A673 (cell line): ENCODE measurements at regions not wholly inside any gene's neighbourhood (a gene's known extent, or its start where the extent isn't known, plus 50 kb on each side); places are given as distances from the start of the nearest gene placed in this dataset.

Experiments
- BruUV-seq: library from RNA; stranded (reverse); fragments of 400-500 nt; replicated peaks from 2 replicates; lab custom pipeline; 2021; lab: Mats Ljungman, UMichigan
- CTCF ChIA-PET: fragments of 300-600 bp; sonication (Branson Sonifier 250); formaldehyde crosslinking; loops from one replicate; lab custom pipeline; 2022; ENCODE audit warnings: antibody characterized with exemption; lab: Charles Lee
- POLR2A ChIA-PET: fragments of 300-600 bp; sonication (Branson Sonifier 250); formaldehyde crosslinking; loops from one replicate; lab custom pipeline; 2022; ENCODE audit warnings: antibody characterized with exemption; ENCODE audit not compliant: low non-redundant PET; lab: Charles Lee
- DNase-seq: peaks from one replicate; pipeline ENCODE4 v3.0.0-alpha.2; 2015; ENCODE audit warnings: low spot score
- H3K27ac ChIP-seq: fragments of 200-600 bp; sonication (generic); 2 replicates; pipeline ENCODE4 v1.5.1; 2016; ENCODE audit warnings: mixed run types, low read depth, mild to moderate bottlenecking, mixed read lengths, antibody characterized with exemption, low read length; ENCODE audit not compliant: poor library complexity, severe bottlenecking
- H3K27me3 ChIP-seq: fragments of 200-600 bp; sonication (generic); replicated peaks from 2 replicates; pipeline ENCODE4 v1.6.1; 2017; ENCODE audit warnings: mixed run types, low read depth, mild to moderate bottlenecking, mixed read lengths, antibody characterized with exemption, low read length; ENCODE audit not compliant: insufficient read depth, poor library complexity
- H3K36me3 ChIP-seq: fragments of 200-600 bp; sonication (generic); 2 replicates; pipeline ENCODE4 v1.6.1; 2016; ENCODE audit warnings: mixed run types, mild to moderate bottlenecking, mixed read lengths, antibody characterized with exemption, low read length; ENCODE audit not compliant: insufficient read depth, poor library complexity, severe bottlenecking
- H3K4me1 ChIP-seq: fragments of 200-600 bp; sonication (generic); 2 replicates; pipeline ENCODE4 v1.6.1; 2017; ENCODE audit warnings: mixed run types, mild to moderate bottlenecking, mixed read lengths, antibody characterized with exemption, low read length; ENCODE audit not compliant: insufficient read depth, poor library complexity, severe bottlenecking
- H3K4me3 ChIP-seq: fragments of 200-600 bp; sonication (generic); 2 replicates; pipeline ENCODE4 v1.5.1; 2016; ENCODE audit warnings: low read depth, mixed run types, mild to moderate bottlenecking, mixed read lengths, low read length; ENCODE audit not compliant: poor library complexity, severe bottlenecking
- H3K9me3 ChIP-seq: fragments of 200-600 bp; sonication (generic); 2 replicates; pipeline ENCODE4 v1.6.1; 2016; ENCODE audit warnings: mixed run types, low read depth, mild to moderate bottlenecking, mixed read lengths, antibody characterized with exemption, low read length; ENCODE audit not compliant: poor library complexity, severe bottlenecking
- EZH2 ChIP-seq: fragments of 200-600 bp; sonication (generic); IDR thresholded peaks from 2 replicates; pipeline ENCODE4 v1.6.1; 2017; ENCODE audit warnings: borderline replicate concordance, low read depth, mild to moderate bottlenecking, mixed read lengths, antibody characterized with exemption, low read length; ENCODE audit not compliant: poor library complexity, severe bottlenecking
- intact Hi-C: fragments of 100-400 bp; cut with micrococcal nuclease; formaldehyde crosslinking; loops from one replicate; pipeline ENCODE4 v1.10.0; 2022; ENCODE audit not compliant: unreplicated experiment
- TF ChIP-seq, protein P1 (sequence below): fragments of 300-800, 200-600 bp; sonication (generic); conservative IDR thresholded peaks from 2 replicates; pipeline ENCODE4 v1.5.1; 2017; ENCODE audit warnings: low read depth, mild to moderate bottlenecking, antibody characterized with exemption, low read length, moderate library complexity, mixed read lengths

DNA sequence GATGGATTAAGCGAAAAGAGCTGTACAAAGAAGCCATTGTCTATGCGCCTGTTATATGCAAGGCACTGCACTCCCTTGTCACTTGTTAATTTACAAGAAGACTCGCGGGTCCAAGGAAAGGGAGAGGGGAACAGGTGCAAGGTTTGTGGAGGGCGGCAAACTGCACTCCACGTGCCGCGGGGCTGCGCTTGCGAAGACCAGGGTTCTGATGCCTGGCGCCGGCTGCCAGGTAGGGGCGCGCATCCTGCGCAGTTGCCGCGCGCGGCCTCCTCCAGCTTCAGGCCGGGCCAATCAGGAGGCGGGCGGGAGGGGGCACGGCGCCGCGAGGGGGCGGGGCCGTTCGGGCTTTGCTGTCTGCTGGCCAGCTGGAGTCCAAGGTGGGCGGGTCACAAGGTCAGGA, 140.6 kb upstream of the PALS2 start:
- no peaks in the 10 kb centered on the region for H3K27me3 ChIP-seq
- H3K36me3 ChIP-seq, result no peaks in the 10 kb centered on the region
- TF ChIP-seq, protein P1, sequence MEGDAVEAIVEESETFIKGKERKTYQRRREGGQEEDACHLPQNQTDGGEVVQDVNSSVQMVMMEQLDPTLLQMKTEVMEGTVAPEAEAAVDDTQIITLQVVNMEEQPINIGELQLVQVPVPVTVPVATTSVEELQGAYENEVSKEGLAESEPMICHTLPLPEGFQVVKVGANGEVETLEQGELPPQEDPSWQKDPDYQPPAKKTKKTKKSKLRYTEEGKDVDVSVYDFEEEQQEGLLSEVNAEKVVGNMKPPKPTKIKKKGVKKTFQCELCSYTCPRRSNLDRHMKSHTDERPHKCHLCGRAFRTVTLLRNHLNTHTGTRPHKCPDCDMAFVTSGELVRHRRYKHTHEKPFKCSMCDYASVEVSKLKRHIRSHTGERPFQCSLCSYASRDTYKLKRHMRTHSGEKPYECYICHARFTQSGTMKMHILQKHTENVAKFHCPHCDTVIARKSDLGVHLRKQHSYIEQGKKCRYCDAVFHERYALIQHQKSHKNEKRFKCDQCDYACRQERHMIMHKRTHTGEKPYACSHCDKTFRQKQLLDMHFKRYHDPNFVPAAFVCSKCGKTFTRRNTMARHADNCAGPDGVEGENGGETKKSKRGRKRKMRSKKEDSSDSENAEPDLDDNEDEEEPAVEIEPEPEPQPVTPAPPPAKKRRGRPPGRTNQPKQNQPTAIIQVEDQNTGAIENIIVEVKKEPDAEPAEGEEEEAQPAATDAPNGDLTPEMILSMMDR, result no peak
- no peak for TF ChIP-seq EZH2
- BruUV-seq, result no TSS peak
- no peaks in the 10 kb centered on the region for H3K4me1 ChIP-seq
- intact Hi-C loops, result no loop called here
- H3K4me3 ChIP-seq, result no peak overlapping the region
- H3K27ac ChIP-seq, result no peak overlapping the region
- CTCF ChIA-PET, result no interaction called here
- no peaks in the 10 kb centered on the region for H3K9me3 ChIP-seq
- no peak for DNase-seq
- POLR2A ChIA-PET, result no interaction called here

DNA sequence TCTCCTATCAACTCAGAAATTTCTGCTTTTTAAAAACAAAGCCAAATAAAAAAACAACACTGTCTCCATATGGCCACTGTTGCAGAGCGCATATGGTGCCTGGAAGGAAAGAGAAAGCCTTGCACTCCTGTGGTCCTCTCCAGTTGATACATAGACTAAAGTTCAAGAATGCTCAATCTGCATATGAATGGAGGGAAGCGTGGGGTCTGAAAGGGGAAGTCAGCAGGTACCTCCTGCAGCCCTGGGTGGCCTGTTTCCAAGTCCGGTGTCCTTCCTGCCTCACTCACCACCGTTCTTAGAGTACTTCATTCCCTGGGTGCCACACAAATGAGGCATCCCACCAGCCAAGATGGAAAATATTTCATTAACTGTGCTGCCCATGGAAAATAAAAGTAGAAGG, 138.3 kb upstream of the PALS2 start:
- Histone ChIP-seq H3K27me3 (no peaks in the 10 kb centered on the region), H3K9me3 (no peaks in the 10 kb centered on the region), H3K27ac (no peak overlapping the region), H3K4me1 (no peaks in the 10 kb centered on the region), H3K36me3 (no peaks in the 10 kb centered on the region), H3K4me3 (no peak overlapping the region)
- no peak for TF ChIP-seq EZH2
- TF ChIP-seq, protein P1, result no peak
- POLR2A ChIA-PET, result no interaction called here
- DNase-seq, result no peak
- BruUV-seq, result no TSS peak
- intact Hi-C loops, result no loop called here
- CTCF ChIA-PET, result no interaction called here

DNA sequence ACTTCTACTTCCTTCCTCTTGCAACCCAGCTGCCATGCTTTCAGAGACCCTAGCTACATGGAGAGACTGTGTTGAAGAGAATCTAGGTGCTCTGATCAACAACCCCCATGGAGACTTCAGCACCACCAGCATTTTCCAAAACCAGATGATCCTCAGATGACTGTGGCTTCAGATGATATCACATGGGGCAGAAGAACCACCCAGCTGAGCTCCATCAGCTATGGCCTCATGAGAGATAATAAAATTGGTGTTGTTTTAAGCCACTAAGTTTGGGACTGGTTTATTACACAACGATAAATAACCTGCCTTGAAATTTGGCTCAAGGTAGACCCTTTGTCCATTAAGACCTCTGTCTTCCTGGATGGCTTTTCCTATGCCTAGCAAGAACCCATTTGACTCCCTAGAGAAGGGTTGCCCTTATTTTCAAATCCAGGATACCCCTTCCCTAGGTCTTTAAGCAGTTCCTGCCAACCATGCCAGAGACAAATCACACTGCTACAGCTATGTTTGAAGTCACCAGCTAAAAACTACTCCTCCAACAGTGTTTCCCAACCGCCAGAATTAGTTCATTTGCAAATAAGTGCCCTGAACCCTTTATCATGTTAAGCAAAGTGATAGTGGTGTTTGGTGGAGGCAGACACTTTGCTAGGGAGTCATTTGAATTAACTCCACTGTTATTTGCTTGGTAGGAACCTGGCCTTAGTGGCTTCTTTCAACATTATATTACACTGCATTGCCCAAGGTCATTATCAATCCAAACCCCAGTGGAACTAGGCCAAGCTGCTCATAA, 136.9 kb upstream of the PALS2 start:
- Histone ChIP-seq H3K4me1 (peaks cover 2% of the 10 kb centered on the region), H3K36me3 (no peaks in the 10 kb centered on the region), H3K27ac (no peak overlapping the region), H3K27me3 (no peaks in the 10 kb centered on the region), H3K4me3 (no peak overlapping the region), H3K9me3 (no peaks in the 10 kb centered on the region)
- ChIA-PET CTCF (no interaction called here), POLR2A (no interaction called here)
- intact Hi-C loops, result no loop called here
- no peak for TF ChIP-seq EZH2
- TF ChIP-seq, protein P1, result no peak
- no TSS peak for BruUV-seq
- no peak for DNase-seq
